Stimulated activated naive CD8-positive, alpha-beta T cell treated with anti-CD3 and anti-CD28 coated beads, Interleukin-15, Interleukin-2, amounts not matched to agents 100 U/mL and 50 U/mL, for 24 hours (primary cell): ENCODE measurements at regions not wholly inside any gene's neighbourhood (a gene's known extent, or its start where the extent isn't known, plus 50 kb on each side); places are given as distances from the start of the nearest gene placed in this dataset.

Source experiments
- ATAC-seq: fragments of 150-1000 bp; cut with Tn5 transposase; one replicate; pipeline ENCODE4 v1.10.0; 2021
- DNase-seq: peaks from one replicate; pipeline ENCODE4 v3.0.0; 2021

GRCh38 chr9:92185096-92185495, 69.9 kb upstream of the SPTLC1 start:
- DNase-seq (no peak), ATAC-seq (no peak)

DNA sequence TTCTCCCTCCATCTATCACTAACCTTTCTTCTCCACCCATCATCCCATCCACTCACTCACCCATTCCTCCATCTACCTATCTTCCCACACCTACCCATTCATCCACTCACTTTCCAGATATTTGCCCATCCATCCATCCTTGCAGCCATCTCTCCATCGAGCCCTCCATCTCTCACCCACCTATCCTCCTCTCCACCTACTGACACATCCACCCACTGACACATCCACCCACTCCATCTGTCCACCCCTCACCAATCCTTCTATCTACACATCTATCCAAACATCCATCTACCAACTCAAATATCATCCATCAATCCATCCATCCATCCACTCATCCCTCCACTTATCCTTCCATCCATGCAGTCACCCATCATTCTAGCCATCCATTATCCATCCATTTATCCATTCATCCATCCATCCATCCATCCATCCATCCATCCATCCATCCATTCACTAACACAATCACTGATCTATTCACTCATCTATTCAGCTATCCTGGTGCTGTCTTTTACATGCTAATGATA, 68.9 kb upstream of the SPTLC1 start:
- ATAC-seq, result no peak
- no peak for DNase-seq

- DNase-seq (no peak), ATAC-seq (no peak)
Measured at GRCh38 chr9:92183449-92183848, 68.2 kb upstream of the SPTLC1 start.

- no peak for ATAC-seq
- no peak for DNase-seq
Measured at GRCh38 chr9:92181296-92181695, 66.1 kb upstream of the SPTLC1 start.

DNA sequence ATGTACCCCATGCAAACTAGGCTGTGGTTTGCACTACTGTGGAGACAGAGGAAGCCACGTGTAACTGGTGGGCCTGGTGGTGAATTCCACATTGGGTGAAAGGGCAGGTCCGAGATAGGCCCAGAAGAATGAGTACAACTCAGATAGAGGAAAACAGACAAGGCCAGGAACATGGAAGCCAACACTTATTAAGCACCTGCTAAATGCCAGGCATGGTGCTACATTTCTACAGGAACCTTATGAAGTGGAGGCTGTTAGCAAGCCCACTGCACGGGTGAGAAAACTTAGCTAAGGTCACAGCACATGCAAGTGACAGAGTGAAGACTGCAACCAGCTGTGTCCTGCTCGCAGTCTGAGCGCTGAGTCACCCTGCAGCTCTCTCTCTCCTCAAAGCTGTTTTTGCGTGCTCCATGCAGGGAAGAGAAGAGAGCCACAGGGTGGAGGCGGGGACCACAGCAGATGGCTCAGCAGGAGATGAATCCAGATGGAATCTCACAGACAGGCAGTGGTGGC, 65.5 kb upstream of the SPTLC1 start:
- ATAC-seq (no peak), DNase-seq (no peak)

GRCh38 chr9:92180002-92180400, 64.8 kb upstream of the SPTLC1 start:
- ATAC-seq (no peak), DNase-seq (no peak)

DNA sequence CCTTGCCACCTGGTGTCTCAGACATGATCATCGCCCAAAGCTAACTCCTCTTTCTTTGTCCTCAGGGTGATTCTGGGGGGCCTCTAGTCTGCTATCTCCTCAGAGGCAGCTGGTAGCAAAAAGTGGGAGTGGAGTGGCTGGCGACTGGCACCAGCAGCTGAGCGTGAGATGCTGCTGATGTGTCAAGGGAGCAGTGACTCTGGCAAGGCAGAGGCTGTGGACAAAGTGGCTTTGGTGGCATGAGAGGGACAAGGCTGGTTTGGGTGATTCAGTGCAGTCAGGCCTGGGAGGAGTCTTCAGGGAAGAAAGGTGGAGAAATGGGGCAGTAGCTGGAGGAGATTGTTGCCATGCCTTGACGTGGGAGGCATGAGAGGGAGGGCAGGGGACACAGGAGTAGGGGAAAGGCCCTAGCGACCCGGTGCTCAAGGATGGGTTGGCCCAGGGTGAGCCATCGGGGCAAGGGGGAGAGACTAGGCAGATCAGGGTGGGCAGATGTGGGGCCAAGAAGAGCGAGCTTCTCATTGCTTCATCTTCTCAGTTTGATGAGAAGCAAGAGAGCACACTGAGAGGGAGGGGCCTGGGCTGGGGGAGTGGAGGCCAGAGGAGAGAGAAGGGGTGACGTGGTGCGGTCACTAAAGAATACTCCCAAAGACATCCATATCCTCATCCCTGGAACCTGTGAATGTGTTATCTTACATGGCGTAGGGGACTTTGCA, 64.2 kb upstream of the SPTLC1 start:
- DNase-seq (no peak), ATAC-seq (no peak)

DNA sequence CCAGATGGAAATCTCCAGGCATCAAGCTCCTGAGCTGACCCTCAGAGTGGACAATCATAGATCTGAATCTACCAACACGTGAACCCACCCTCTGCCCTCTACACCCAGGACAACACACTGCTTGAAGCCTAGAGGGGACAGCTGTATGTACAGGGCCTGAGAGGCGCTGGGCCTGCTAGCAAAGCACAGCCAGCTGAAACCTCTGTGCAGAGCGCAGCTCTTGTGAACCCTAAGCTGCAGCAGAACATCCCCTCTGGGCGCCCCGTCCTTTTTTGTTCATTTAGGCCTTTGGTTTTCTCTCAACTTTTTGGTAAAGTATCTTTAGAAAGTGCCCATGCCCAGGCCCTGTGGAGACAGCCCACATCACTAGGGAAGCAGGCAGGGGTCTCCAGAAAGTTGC, 62.4 kb upstream of the SPTLC1 start:
- DNase-seq (no peak), ATAC-seq (no peak)

- DNase-seq, result no peak
- no peak for ATAC-seq
Measured at GRCh38 chr9:92176800-92177185, 61.6 kb upstream of the SPTLC1 start.

DNA sequence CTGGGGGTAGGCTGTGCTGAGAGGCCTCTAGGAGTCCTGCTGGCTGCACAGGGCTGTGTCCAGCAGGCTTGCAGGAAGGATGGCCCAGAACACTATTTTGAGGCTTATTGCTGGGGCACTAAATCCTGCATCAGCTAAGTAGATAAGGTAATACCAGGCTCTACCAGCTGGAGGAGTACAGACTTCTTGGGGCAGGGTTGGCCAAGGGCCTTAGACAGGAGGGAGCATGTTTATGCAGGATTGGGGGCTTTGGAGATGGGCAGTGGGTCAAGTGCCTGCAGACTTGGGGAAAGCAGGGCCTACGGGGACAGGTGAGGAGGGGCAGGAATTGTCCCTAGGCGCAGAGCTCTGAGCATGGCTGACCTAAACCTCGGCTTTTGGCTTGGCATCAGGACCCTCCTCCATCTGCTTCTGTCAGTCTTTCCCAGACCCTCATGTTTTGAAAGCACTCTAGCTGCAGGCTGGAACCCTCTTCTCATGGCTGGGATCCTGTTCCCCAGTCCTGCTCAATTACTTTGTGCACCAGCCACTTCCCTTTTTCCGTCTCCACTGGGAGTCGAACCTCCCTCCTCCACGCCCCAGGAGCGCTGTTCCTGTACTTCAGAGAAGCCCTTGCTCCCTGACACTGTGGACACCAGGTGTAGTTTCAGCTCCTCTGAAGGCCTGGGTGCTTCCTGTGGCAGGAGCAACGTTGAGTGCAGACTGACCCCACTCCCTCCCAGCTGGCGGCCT, 61.0 kb upstream of the SPTLC1 start:
- DNase-seq, result no peak
- ATAC-seq, result no peak

DNA sequence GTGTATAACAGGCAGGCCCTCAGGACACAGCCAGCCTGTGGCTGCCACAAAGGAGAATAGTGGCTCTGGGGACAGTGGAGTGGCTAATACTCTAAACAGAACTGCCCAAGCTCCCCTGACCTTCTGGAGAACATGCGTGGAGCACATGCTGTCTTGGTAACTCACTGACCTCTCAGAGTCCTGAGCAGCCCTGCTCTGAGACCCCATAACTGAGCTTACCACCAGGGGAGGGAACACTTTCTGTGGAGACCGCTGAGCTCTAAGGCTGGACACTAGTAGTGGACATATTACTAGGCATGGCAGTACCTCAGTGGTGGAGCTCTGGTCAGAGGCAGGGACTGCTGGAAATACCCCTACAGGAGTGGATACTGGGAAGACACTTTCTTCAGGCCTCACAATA, 60.2 kb upstream of the SPTLC1 start:
- DNase-seq (no peak), ATAC-seq (no peak)

DNA sequence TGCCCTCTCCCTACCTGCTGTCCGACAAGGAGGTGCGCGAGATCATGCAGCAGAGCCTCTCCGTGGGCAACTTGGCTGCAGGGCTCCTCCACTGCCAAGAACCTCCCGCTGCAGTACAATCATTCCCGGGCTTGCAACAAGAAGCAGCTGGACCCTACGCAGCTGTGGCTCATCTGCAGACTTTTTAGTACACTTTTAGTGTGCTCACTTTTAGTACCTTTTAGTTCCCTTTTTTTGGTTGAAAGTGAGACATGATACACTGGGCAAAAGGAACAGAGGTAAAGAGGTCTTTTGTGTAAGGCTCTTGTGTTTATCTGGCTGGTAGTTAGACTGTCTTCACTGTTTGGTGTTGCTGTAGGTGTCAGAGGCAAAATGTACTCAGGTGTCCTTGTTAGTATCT, 58.1 kb upstream of the SPTLC1 start:
- ATAC-seq (no peak), DNase-seq (no peak)

GRCh38 chr9:92171822-92172221, 56.6 kb upstream of the SPTLC1 start:
- ATAC-seq (no peak), DNase-seq (no peak)

GRCh38 chr9:92171281-92171680, 56.1 kb upstream of the SPTLC1 start:
- DNase-seq (no peak), ATAC-seq (no peak)

DNA sequence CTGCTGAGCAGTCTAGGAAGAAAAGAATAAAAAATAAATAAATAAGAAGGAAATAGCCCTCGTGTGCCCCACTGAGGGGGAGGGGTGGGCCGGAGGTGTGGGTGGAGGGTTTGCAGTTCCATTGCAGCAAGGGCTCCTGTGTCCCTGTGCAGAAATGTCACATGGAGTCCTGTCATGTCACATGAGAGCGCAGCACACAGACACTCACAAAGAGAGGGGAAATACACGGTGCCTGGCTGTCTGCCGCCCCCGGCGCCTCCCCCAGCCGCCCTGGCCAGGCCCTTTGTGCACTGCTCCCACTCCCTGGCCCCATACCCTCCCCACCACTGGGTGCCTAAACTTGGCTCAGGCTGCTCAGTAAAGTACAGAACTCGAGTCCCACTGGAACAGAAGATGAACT, 55.6 kb upstream of the SPTLC1 start:
- DNase-seq (no peak), ATAC-seq (no peak)

DNA sequence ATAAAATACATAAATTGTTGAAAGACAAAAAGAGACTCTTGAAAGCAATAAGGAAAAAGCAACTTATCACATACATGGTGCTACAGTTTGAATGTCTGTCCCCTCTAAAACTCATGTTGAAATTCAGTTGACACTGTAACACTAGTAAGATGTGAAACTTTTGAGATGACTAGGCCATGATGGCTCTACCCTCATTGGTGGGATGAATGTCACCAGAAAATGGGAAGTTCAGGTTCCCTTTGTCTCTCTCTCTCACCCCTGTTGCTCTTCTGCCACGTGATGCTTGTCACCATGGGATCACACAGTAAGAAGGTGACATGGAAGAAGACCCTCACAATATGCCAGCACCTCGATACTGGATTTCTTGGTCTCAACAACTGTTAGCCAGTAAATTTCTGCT, 50.3 kb upstream of the SPTLC1 start:
- ATAC-seq (no peak), DNase-seq (no peak)
